ENCODE measurements at regions not wholly inside any gene's neighbourhood (a gene's known extent, or its start where the extent isn't known, plus 50 kb on each side); places are given as distances from the start of the nearest gene placed in this dataset.

- no peaks in the 10 kb centered on the region for H3K4me1 Mint-ChIP-seq
- Histone ChIP-seq H3K9ac (ENCODE audit: low read length) (no peak overlapping the region), H3K79me2 (ENCODE audit: control insufficient read depth, insufficient read depth, low read length) (no peaks in the 10 kb centered on the region)
Observed at GRCh38 chr4:142952821-142953580, 106.9 kb upstream of the INPP4B start.

More at GRCh38 chr4:142952821-142953580, 106.9 kb upstream of the INPP4B start:
- Histone ChIP-seq H2AFZ (ENCODE audit: insufficient read depth, low read depth, low read length, poor library complexity, severe bottlenecking) (no peak overlapping the region), H3K27ac (ENCODE audit: low read length in 2 of 2) (no peak overlapping the region), H3K4me2 (replicated peaks; ENCODE audit: low read depth, low read length, poor library complexity, severe bottlenecking) (no peak overlapping the region), H3K27me3 (replicated peaks in 1 of 4; ENCODE audit: control extremely low read depth in 1 of 4, control insufficient read depth in 3 of 4, insufficient read depth in 4 of 4, low read length in 3 of 4) (no peaks in the 10 kb centered on the region), H3K4me1 (ENCODE audit: control insufficient read depth in 2 of 2, insufficient read depth in 2 of 2, low read length in 2 of 2) (no peaks in the 10 kb centered on the region), H3K9me3 (ENCODE audit: control extremely low read depth in 1 of 3, control insufficient read depth in 2 of 3, insufficient read depth in 1 of 3, low read length in 2 of 3) (peaks cover 0 to 11% (median 4%) of the 10 kb centered on the region in 3 donors), H4K20me1 (ENCODE audit: control insufficient read depth, insufficient read depth, low read length, poor library complexity, severe bottlenecking) (no peaks in the 10 kb centered on the region), H3K4me3 (ENCODE audit: control extremely low read depth in 1 of 5, extremely low read depth in 1 of 5, insufficient read depth in 1 of 5, low read depth in 2 of 5, low read length in 4 of 5) (no peak overlapping the region), H3K36me3 (replicated peaks in 1 of 2; ENCODE audit: control extremely low read depth in 1 of 2, control insufficient read depth in 1 of 2, extremely low read depth in 1 of 2, insufficient read depth in 2 of 2, low read length in 1 of 2) (no peaks in the 10 kb centered on the region)
- ATAC-seq (ENCODE audit: low read depth) (no peak), DNase-seq (no peak)
- ChIA-PET CTCF (no interaction called here), POLR2A (no interaction called here)
- WGBS (ENCODE audit: insufficient coverage) = 97% methylated on average over 4 of the region's 5 CpGs
- no peak overlapping the region for H3K27ac Mint-ChIP-seq
- no peak overlapping the region for H3K4me3 Mint-ChIP-seq
- H3K27me3 Mint-ChIP-seq = no peaks in the 10 kb centered on the region
- intact Hi-C loops (cut with micrococcal nuclease) = no loop called here
- TF ChIP-seq EZH2 (IDR thresholded peaks at IDR 0.05; ENCODE audit: borderline replicate concordance, insufficient read depth, low read depth, low read length, poor library complexity, severe bottlenecking) = no peak
- no peak for TF ChIP-seq CTCF (IDR thresholded peaks at IDR 0.05)
- H3K9me3 Mint-ChIP-seq (ENCODE audit: insufficient read depth) = no peaks in the 10 kb centered on the region
